NB4 (cell line): ENCODE measurements at regions not wholly inside any gene's neighbourhood (a gene's known extent, or its start where the extent isn't known, plus 50 kb on each side); places are given as distances from the start of the nearest gene placed in this dataset.

Source experiments
- DNase-seq: peaks from one replicate; pipeline ENCODE4 v3.0.0; 2010; ENCODE audit warnings: low read depth
- H3K4me3 ChIP-seq: one replicate; pipeline ENCODE4 v1.5.1; 2011; ENCODE audit warnings: mild to moderate bottlenecking, low read depth, low read length, moderate library complexity
- MYC ChIP-seq: IDR thresholded peaks from 2 replicates; pipeline ENCODE4 v1.6.1; 2011; ENCODE audit warnings: low read depth, low read length
- POLR2A ChIP-seq: IDR thresholded peaks from 2 replicates; pipeline ENCODE4 v1.6.1; 2011; ENCODE audit warnings: mild to moderate bottlenecking; ENCODE audit not compliant: insufficient read length; ENCODE audit errors: extremely low read depth
- TF ChIP-seq, protein P1 (sequence below): IDR thresholded peaks from one replicate; pipeline ENCODE4 v1.5.1; 2012; ENCODE audit warnings: low read depth, low read length
- TF ChIP-seq, protein P2 (sequence below): IDR thresholded peaks from 2 replicates; pipeline ENCODE4 v1.6.1; 2011; ENCODE audit warnings: low read depth, low read length

DNA sequence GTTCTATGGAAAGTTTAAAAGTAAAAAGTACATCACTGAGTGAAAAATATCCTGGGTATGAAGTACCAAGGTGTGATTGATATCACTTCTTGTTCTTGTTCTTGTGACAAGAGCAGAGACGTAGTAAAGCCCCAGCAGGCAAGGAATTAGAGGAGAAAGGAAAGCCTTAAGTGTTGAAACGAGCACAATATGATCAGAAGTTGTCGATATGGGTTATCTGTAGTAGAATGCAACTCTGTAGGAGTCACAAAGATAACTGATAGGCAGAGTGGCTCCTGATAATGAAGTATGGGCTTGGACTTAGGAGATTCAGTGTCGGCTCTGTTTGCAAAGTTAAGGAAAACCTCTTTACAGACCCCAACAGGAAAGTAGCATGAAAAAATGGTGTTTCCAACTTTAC is 1179.1 kb downstream of the DTWD2 start:
- DNase-seq: no peak
- TF ChIP-seq, protein P1, sequence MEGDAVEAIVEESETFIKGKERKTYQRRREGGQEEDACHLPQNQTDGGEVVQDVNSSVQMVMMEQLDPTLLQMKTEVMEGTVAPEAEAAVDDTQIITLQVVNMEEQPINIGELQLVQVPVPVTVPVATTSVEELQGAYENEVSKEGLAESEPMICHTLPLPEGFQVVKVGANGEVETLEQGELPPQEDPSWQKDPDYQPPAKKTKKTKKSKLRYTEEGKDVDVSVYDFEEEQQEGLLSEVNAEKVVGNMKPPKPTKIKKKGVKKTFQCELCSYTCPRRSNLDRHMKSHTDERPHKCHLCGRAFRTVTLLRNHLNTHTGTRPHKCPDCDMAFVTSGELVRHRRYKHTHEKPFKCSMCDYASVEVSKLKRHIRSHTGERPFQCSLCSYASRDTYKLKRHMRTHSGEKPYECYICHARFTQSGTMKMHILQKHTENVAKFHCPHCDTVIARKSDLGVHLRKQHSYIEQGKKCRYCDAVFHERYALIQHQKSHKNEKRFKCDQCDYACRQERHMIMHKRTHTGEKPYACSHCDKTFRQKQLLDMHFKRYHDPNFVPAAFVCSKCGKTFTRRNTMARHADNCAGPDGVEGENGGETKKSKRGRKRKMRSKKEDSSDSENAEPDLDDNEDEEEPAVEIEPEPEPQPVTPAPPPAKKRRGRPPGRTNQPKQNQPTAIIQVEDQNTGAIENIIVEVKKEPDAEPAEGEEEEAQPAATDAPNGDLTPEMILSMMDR: no peak
- TF ChIP-seq, protein P2, sequence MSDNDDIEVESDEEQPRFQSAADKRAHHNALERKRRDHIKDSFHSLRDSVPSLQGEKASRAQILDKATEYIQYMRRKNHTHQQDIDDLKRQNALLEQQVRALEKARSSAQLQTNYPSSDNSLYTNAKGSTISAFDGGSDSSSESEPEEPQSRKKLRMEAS: no peak
- no peak for TF ChIP-seq MYC
- no peak for TF ChIP-seq POLR2A

DNA sequence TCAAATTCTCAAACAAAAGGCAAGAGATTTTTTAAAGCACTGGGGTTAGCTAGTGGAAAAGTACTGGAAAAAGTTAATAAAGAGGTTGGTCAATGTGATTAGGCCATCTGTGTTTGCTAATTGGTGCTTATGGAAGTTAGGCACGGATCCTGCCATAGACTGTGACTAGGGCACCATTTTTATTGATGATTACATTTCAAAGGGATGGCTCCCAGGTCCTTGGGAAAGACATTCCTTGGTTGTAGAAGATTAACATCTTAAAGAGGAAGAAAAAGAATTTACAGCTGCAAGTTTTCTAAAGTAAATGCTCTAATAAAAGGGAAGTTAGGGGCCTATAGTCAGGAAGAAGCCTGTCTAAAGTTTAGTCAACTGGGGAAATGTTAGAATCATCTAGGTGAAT is 1183.3 kb downstream of the DTWD2 start:
- H3K4me3 ChIP-seq: no peak overlapping the region
- TF ChIP-seq, protein P1: no peak
- TF ChIP-seq, protein P2: no peak
- TF ChIP-seq MYC (no peak), POLR2A (no peak)
- DNase-seq: no peak

More for the DNA sequence above, 1179.1 kb downstream of the DTWD2 start:
- no peak overlapping the region for H3K4me3 ChIP-seq

DNA sequence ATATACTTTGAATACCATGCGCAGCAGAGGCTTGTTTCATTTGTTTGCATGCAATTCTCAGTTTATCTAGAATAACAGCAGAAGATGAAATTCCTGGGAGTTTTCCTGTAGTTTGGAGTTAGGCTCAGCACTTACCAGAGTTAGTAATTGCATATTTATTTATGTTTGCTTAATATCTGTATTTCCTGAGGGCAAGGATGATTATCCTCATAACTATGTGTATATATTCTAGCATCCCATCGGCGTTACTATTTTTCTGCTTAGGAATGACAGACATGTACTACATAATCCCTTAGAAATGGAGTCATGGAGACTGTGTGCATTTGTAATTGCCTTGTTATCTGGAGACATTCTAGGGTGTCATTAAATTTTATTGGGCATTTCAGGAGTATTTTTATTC is 1184.8 kb downstream of the DTWD2 start:
- TF ChIP-seq MYC (no peak), POLR2A (no peak)
- TF ChIP-seq, protein P2: no peak
- TF ChIP-seq, protein P1: no peak
- no peak for DNase-seq
- no peak overlapping the region for H3K4me3 ChIP-seq

DNA sequence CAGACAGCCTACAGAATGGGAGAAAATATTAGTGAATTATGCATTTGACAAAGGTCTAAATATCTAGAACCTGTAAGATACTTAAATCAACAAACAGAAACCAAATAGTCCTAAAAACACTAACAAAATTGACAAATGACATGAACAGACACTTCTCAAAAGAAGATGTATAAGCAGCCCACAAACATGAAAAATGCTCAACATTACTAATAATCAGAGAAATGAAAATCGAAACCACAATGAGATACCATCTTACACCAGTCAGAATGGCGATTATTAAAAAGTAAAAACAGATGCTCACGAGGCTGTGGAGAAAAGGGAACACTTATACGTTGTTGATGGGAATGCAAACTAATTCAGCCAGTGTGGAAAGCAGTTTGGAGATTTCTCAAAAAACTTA is 1186.8 kb downstream of the DTWD2 start:
- no peak for DNase-seq
- TF ChIP-seq POLR2A (no peak), MYC (no peak)
- TF ChIP-seq, protein P1: no peak
- TF ChIP-seq, protein P2: no peak

DNA sequence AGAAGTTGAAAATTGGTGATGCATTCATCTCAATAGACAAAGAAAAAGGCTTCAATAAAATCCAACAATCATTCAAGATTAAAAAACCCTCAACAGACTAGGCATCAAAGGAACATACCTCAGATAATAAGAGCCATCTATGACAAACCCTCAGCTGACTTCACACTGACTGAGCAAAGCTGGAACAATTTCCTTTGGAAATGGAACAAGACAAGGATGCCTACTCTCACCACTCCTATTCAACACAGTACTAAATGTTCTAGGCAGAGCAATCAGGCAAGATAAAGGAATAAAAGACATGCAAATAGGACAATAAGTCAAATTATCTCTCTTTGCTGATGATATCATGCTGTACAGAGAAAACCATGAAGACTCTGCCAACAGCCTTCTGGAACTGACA is 1188.1 kb downstream of the DTWD2 start:
- H3K4me3 ChIP-seq: no peak overlapping the region
- TF ChIP-seq POLR2A (no peak), MYC (no peak)
- TF ChIP-seq, protein P2: no peak
- TF ChIP-seq, protein P1: no peak
- DNase-seq: no peak

More for the DNA sequence above, 1186.8 kb downstream of the DTWD2 start:
- no peak overlapping the region for H3K4me3 ChIP-seq

DNA sequence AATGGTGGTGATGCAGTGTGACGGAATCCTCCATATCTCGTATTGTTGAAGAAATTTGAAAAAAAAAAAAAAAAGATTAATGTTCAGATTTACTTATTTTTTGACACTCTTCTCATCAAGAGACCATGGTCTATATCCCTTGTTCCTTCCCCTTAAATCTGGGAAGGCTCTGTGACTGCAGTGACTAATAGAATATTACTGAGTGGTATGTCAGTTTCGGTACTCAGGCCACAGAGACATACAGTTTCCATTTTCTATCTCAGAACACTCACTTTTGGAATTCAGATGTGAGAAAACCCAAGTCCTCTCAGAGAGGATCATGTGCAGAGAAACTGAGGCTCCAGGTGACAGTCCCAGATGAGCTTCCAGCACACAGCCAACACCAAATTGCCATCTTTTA is 1193.5 kb downstream of the DTWD2 start:
- no peak for DNase-seq

More for the DNA sequence above, 1193.5 kb downstream of the DTWD2 start:
- no peak overlapping the region for H3K4me3 ChIP-seq
- TF ChIP-seq POLR2A (no peak), MYC (no peak)
- TF ChIP-seq, protein P2: no peak
- TF ChIP-seq, protein P1: no peak
